Erythroblast (primary cell): ENCODE measurements at regions not wholly inside any gene's neighbourhood (a gene's known extent, or its start where the extent isn't known, plus 50 kb on each side); places are given as distances from the start of the nearest gene placed in this dataset.

Source experiments
- GATA1 ChIP-seq: IDR thresholded peaks from 2 replicates; pipeline ENCODE4 v1.6.1; 2011; ENCODE audit warnings: low read depth, mild to moderate bottlenecking, control low read depth, low read length, moderate library complexity
- POLR2A ChIP-seq: IDR thresholded peaks from 2 replicates; pipeline ENCODE4 v1.6.1; 2011; ENCODE audit warnings: mild to moderate bottlenecking, low read length

- no peak for TF ChIP-seq POLR2A
- TF ChIP-seq GATA1: no peak
These were observed 61.8 kb downstream of the SPATA31C2 start for GRCh38 chr9:88076286-88077070.
